Tibial nerve (tissue), 4 donors: ENCODE measurements at regions not wholly inside any gene's neighbourhood (a gene's known extent, or its start where the extent isn't known, plus 50 kb on each side); places are given as distances from the start of the nearest gene placed in this dataset.

Source experiments
- DNase-seq, 2 donors: peaks; one replicate each; pipeline ENCODE4 v3.0.0-alpha.2; 2019; ENCODE audit warnings: low spot score in 2 of 2
- H3K27ac ChIP-seq, 4 donors: fragments of 200-600 bp; sonication (generic) in 3 of 4; one replicate each; pipeline ENCODE4 v1.5.1; 2017 to 2019; ENCODE audit warnings: mild to moderate bottlenecking in 1 of 4
- H3K27me3 ChIP-seq, 2 donors: fragments of 200-600 bp; sonication (generic) in 1 of 2; one replicate each; pipeline versions ENCODE4 v1.5.1 to v1.6.0; 2017 to 2019
- H3K36me3 ChIP-seq, 3 donors: fragments of 200-600 bp; sonication (generic); one replicate each; pipeline ENCODE4 v1.5.1; 2018 to 2019
- H3K4me1 ChIP-seq, 4 donors: fragments of 200-600 bp; sonication (generic) in 3 of 4; one replicate each; pipeline ENCODE4 v1.5.1; 2017 to 2019
- H3K4me3 ChIP-seq, 4 donors: fragments of 200-600 bp; sonication (generic) in 3 of 4; one replicate each; pipeline ENCODE4 v1.5.1; 2017 to 2019; ENCODE audit warnings: mild to moderate bottlenecking in 1 of 4, moderate library complexity in 1 of 4
- H3K9me3 ChIP-seq, 4 donors: fragments of 200-600 bp; sonication (generic) in 3 of 4; one replicate each; pipeline ENCODE4 v1.5.1; 2017 to 2019
- CTCF ChIP-seq, 5 experiments: fragments of 200-600 bp in 3 of 5; fragments of 450-650 bp in 2 of 5; sonication (generic) in 3 of 5; IDR thresholded peaks; one replicate each; pipeline ENCODE4 v1.5.1; 2016 to 2019; ENCODE audit warnings: antibody characterized with exemption in 5 of 5, mild to moderate bottlenecking in 3 of 5, moderate library complexity in 2 of 5
- EP300 ChIP-seq, 2 donors: sonication (generic); formaldehyde crosslinking; IDR thresholded peaks; one replicate each; pipeline ENCODE4 v1.6.1; 2017; ENCODE audit warnings: antibody characterized with exemption in 2 of 2, mild to moderate bottlenecking in 1 of 2
- POLR2A ChIP-seq, 2 donors: fragments of 450-650 bp; IDR thresholded peaks; one replicate each; pipeline ENCODE4 v1.6.1; 2017; ENCODE audit warnings: antibody characterized with exemption in 2 of 2, mild to moderate bottlenecking in 2 of 2, moderate library complexity in 2 of 2
- WGBS, 2 donors: methylation state at CpG; one replicate each; pipeline ENCODE4 v1.1.5; 2018; 5-methylcytosine and 5-hydroxymethylcytosine counted together

- Histone ChIP-seq H3K27me3 (no peaks in the 10 kb centered on the region), H3K36me3 (no peaks in the 10 kb centered on the region), H3K9me3 (no peaks in the 10 kb centered on the region), H3K4me3 (no peak overlapping the region), H3K27ac (no peak overlapping the region), H3K4me1 (peaks cover 0 to 7% (median 3%) of the 10 kb centered on the region in 4 donors)
- no peak for DNase-seq
- TF ChIP-seq POLR2A (IDR thresholded peaks at IDR 0.05) (no peak), CTCF (IDR thresholded peaks at IDR 0.05) (no peak), EP300 (IDR thresholded peaks at IDR 0.05) (no peak)
- WGBS, 2 donors, result 59 to 70% methylated on average over 6 of the region's 6 CpGs
These were observed 918.6 kb downstream of the UQCRFS1 start for GRCh38 chr19:28294395-28294794.

DNA sequence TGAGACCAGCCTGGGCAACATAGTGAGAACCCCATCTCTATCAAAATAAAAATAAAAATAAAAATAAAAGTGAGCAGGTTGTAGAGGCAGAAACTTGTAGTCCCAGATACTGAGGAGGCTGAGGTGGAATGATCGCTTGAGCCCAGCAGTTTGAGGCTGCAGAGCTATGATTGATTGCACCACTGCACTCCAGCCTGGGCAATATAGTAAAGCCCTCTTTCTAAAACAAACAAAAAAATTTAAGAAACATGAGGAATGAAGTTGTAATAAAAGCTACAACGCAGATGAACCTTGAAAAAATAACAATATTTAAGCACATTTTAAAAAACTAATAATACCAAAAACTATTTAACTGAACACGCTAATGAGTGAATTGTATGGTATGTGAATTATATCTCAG lies 919.3 kb downstream of the UQCRFS1 start:
- no peak overlapping the region for H3K4me3 ChIP-seq
- H3K27ac ChIP-seq, result no peak overlapping the region
- DNase-seq, result no peak
- TF ChIP-seq CTCF (IDR thresholded peaks at IDR 0.05), result no peak
- TF ChIP-seq POLR2A (IDR thresholded peaks at IDR 0.05), result no peak
- TF ChIP-seq EP300 (IDR thresholded peaks at IDR 0.05), result no peak
- H3K9me3 ChIP-seq, result no peaks in the 10 kb centered on the region
- WGBS, 2 donors, result 87 to 90% methylated on average over 3 of the region's 3 CpGs
- H3K36me3 ChIP-seq, result no peaks in the 10 kb centered on the region
- H3K4me1 ChIP-seq, result peaks cover 0 to 13% (median 5%) of the 10 kb centered on the region in 4 donors
- no peaks in the 10 kb centered on the region for H3K27me3 ChIP-seq

GRCh38 chr19:28292822-28293500 lies 920.0 kb downstream of the UQCRFS1 start:
- TF ChIP-seq POLR2A (IDR thresholded peaks at IDR 0.05) (no peak), EP300 (IDR thresholded peaks at IDR 0.05) (no peak), CTCF (IDR thresholded peaks at IDR 0.05) (no peak)
- Histone ChIP-seq H3K4me3 (no peak overlapping the region), H3K27ac (no peak overlapping the region), H3K36me3 (no peaks in the 10 kb centered on the region), H3K9me3 (no peaks in the 10 kb centered on the region), H3K4me1 (peaks cover 0 to 17% (median 8%) of the 10 kb centered on the region in 4 donors), H3K27me3 (no peaks in the 10 kb centered on the region)
- WGBS, 2 donors, result 64 to 65% methylated on average over 10 of the region's 10 CpGs
- DNase-seq, result no peak

GRCh38 chr19:28291874-28292273 lies 921.1 kb downstream of the UQCRFS1 start:
- Histone ChIP-seq H3K4me1 (peaks cover 0 to 18% (median 9%) of the 10 kb centered on the region in 4 donors), H3K4me3 (no peak overlapping the region)
- TF ChIP-seq POLR2A (IDR thresholded peaks at IDR 0.05) (no peak), EP300 (IDR thresholded peaks at IDR 0.05) (no peak), CTCF (IDR thresholded peaks at IDR 0.05) (no peak)

DNA sequence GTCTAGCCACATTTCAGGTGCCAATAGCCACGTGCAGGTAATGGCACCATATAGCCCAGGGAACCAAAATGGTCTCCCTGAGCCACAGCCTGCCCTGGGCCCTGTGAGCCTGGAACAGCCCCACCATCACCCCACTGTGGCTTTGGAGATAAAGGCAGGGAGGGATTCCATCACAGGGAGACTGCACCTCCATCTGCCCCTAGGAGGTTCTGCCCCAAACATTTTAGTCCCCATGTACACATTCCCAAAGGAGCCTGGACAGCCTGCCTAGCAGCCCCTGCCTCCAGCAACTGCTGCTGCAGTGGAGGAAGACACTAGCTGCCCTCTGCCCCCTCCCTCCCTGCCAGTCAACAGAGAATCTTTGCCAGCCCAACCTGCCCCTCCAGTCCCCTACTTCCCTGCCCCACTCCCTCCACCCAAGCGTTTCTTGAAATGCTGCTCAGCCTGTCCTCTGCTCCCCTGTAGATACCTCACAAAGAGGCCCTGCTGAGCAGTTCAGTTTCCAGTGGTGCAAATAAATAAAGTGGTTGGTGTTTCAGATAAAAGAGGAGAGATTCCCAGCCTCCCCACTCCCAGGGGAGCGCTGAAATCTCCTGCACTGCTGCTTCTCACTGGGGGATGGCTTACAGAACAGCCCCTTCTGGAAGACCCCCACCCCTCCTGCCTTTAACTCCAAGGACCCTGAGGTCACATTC lies 921.8 kb downstream of the UQCRFS1 start:
- no peak overlapping the region for H3K4me3 ChIP-seq
- no peak for DNase-seq
- H3K27me3 ChIP-seq, result no peaks in the 10 kb centered on the region
- no peak overlapping the region for H3K27ac ChIP-seq
- TF ChIP-seq EP300 (IDR thresholded peaks at IDR 0.05) (no peak), POLR2A (IDR thresholded peaks at IDR 0.05) (no peak), CTCF (IDR thresholded peaks at IDR 0.05) (no peak)
- whole genome bisulfite sequencing, 2 donors, result 59 to 74% methylated on average over 3 of the region's 3 CpGs
- H3K4me1 ChIP-seq, result peaks cover 0 to 18% (median 9%) of the 10 kb centered on the region in 4 donors
- no peaks in the 10 kb centered on the region for H3K36me3 ChIP-seq
- H3K9me3 ChIP-seq, result no peaks in the 10 kb centered on the region

More at GRCh38 chr19:28291874-28292273, 921.1 kb downstream of the UQCRFS1 start:
- no peak for DNase-seq
- H3K27me3 ChIP-seq, result no peaks in the 10 kb centered on the region
- H3K36me3 ChIP-seq, result no peaks in the 10 kb centered on the region
- no peaks in the 10 kb centered on the region for H3K9me3 ChIP-seq
- H3K27ac ChIP-seq, result no peak overlapping the region
- WGBS, 2 donors, result 87 to 90% methylated on average over 4 of the region's 4 CpGs
